ENCODE measurements at regions not wholly inside any gene's neighbourhood (a gene's known extent, or its start where the extent isn't known, plus 50 kb on each side); places are given as distances from the start of the nearest gene placed in this dataset.

- CTCF ChIA-PET: no interaction called here
Measured at GRCh38 chr11:7851391-7851790, 54.6 kb upstream of the OR5P2 start.

DNA sequence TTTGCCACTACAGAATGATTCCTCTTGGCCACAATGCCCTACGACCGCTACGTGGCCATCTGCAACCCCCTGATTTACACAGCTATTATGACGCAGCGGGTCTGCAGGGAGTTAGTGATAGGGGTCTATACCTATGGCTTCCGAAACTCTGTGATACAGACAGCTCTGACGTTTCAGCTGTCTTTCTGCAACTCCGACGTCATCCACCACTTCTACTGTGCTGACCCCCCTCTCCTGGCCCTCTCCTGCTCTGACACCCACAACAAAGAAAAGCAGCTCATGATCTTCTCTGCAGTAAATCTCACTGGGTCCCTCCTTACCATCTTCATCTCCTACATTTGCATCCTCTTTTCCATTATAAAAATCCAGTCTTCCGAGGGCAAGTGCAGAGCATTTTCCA is 52.3 kb upstream of the OR5P2 start:
- Mint-ChIP-seq H3K36me3 (ENCODE audit: insufficient read depth, unreplicated experiment) (no peaks in the 10 kb centered on the region), H3K4me1 (ENCODE audit: low read depth, unreplicated experiment) (peaks cover 6% of the 10 kb centered on the region), H3K27ac (ENCODE audit: unreplicated experiment) (no peak overlapping the region), H3K27me3 (ENCODE audit: insufficient read depth, unreplicated experiment) (peaks cover 11% of the 10 kb centered on the region), H3K9me3 (ENCODE audit: unreplicated experiment) (no peaks in the 10 kb centered on the region), H3K4me3 (ENCODE audit: unreplicated experiment) (no peak overlapping the region)
- no peaks in the 10 kb centered on the region; the same call in 1 of the 2 replicates for H3K27me3 ChIP-seq (replicated peaks; ENCODE audit: control insufficient read depth, insufficient read depth, low read length)
- TF ChIP-seq, protein P1, sequence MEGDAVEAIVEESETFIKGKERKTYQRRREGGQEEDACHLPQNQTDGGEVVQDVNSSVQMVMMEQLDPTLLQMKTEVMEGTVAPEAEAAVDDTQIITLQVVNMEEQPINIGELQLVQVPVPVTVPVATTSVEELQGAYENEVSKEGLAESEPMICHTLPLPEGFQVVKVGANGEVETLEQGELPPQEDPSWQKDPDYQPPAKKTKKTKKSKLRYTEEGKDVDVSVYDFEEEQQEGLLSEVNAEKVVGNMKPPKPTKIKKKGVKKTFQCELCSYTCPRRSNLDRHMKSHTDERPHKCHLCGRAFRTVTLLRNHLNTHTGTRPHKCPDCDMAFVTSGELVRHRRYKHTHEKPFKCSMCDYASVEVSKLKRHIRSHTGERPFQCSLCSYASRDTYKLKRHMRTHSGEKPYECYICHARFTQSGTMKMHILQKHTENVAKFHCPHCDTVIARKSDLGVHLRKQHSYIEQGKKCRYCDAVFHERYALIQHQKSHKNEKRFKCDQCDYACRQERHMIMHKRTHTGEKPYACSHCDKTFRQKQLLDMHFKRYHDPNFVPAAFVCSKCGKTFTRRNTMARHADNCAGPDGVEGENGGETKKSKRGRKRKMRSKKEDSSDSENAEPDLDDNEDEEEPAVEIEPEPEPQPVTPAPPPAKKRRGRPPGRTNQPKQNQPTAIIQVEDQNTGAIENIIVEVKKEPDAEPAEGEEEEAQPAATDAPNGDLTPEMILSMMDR (IDR thresholded peaks at IDR 0.05; ENCODE audit: insufficient read depth in 1 of 2, low read depth in 1 of 2, low read length in 1 of 2, severe bottlenecking in 1 of 2, unreplicated experiment in 1 of 2): no peak
- H3K4me3 ChIP-seq (ENCODE audit: low read depth, low read length): no peak overlapping the region
- CTCF ChIA-PET: no interaction called here
- no TSS peak for BruUV-seq (replicated peaks)
- H3K9me3 ChIP-seq: no peaks in the 10 kb centered on the region
- intact Hi-C loops (cut with micrococcal nuclease; ENCODE audit: unreplicated experiment): no loop called here
- H3K4me1 ChIP-seq: no peaks in the 10 kb centered on the region
- POLR2A ChIA-PET: no interaction called here
- no peaks in the 10 kb centered on the region for H3K36me3 ChIP-seq (ENCODE audit: control insufficient read depth, insufficient read depth, low read length)
- no peak for DNase-seq

More at GRCh38 chr11:7851391-7851790, 54.6 kb upstream of the OR5P2 start:
- Mint-ChIP-seq H3K9me3 (ENCODE audit: unreplicated experiment) (no peaks in the 10 kb centered on the region), H3K36me3 (ENCODE audit: insufficient read depth, unreplicated experiment) (no peaks in the 10 kb centered on the region), H3K27me3 (ENCODE audit: insufficient read depth, unreplicated experiment) (peaks cover 14% of the 10 kb centered on the region), H3K4me1 (ENCODE audit: low read depth, unreplicated experiment) (peaks cover 6% of the 10 kb centered on the region), H3K27ac (ENCODE audit: unreplicated experiment) (no peak overlapping the region), H3K4me3 (ENCODE audit: unreplicated experiment) (no peak overlapping the region)
- TF ChIP-seq, protein P1 (IDR thresholded peaks at IDR 0.05; ENCODE audit: insufficient read depth in 1 of 2, low read depth in 1 of 2, low read length in 1 of 2, severe bottlenecking in 1 of 2, unreplicated experiment in 1 of 2): no peak
- BruUV-seq (replicated peaks): no TSS peak
- Histone ChIP-seq H3K36me3 (ENCODE audit: control insufficient read depth, insufficient read depth, low read length) (no peaks in the 10 kb centered on the region), H3K4me1 (no peaks in the 10 kb centered on the region), H3K9me3 (no peaks in the 10 kb centered on the region), H3K4me3 (ENCODE audit: low read depth, low read length) (no peak overlapping the region), H3K27me3 (replicated peaks; ENCODE audit: control insufficient read depth, insufficient read depth, low read length) (no peaks in the 10 kb centered on the region; the same call in 1 of the 2 replicates)
- DNase-seq: no peak
- intact Hi-C loops (cut with micrococcal nuclease; ENCODE audit: unreplicated experiment): no loop called here
- POLR2A ChIA-PET: no interaction called here

Data from Caco-2 (cell line).